ENCODE measurements at regions not wholly inside any gene's neighbourhood (a gene's known extent, or its start where the extent isn't known, plus 50 kb on each side); places are given as distances from the start of the nearest gene placed in this dataset.

DNA sequence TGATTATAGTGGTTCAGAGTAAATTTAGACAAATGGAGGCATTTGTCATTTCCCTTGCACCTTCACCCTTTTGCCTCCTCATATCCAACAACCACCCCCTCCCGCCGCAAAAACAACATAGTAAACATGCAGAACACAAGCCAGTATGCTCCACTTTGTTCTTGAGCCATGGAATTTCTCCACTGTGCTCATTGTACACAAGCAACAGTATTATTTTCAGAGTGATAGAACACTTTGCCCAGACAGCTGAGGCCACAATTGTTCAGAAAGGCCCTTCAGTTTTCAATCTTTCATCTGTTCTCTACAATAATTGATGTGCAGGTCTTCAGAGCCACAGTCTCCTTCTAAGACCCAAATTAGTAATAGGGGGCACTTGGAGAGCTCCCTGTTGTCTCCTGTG, 272.8 kb upstream of the SLC30A5 start:
- H3K4me3 ChIP-seq (ENCODE audit: low read depth, low read length): no peak overlapping the region
- H3K9ac ChIP-seq (ENCODE audit: low read length): no peak overlapping the region
- H3K9me3 ChIP-seq (ENCODE audit: control insufficient read depth, insufficient read depth, low read depth, low read length): no peaks in the 10 kb centered on the region
- no peaks in the 10 kb centered on the region for H3K27me3 ChIP-seq (ENCODE audit: control insufficient read depth, insufficient read depth, low read length)
- no peak overlapping the region for H3K27ac ChIP-seq (ENCODE audit: low read depth, low read length)
- no peaks in the 10 kb centered on the region for H3K36me3 ChIP-seq (ENCODE audit: control insufficient read depth, insufficient read depth, low read length)
- H3K4me1 ChIP-seq (ENCODE audit: control insufficient read depth, insufficient read depth, low read length): peaks cover 18% of the 10 kb centered on the region

DNA sequence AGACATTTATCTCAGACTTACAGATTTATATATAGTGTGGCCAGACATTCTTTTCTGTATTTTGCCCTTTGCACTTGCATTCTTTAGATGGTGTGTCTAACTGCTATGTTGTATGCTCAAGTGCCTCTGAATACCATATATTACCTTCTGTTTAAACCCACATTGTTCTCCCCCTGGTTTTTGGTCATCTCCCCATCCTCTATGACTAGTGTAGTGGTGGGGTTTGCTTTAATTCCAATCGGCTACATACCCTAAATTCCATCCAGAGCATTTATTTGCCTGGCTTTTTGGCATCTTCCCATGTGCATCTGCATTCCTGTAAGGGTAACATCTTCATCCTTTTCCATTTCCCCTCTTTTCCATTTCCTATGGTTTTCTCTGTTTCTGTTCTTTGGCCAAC, 271.0 kb upstream of the SLC30A5 start:
- Histone ChIP-seq H3K9me3 (ENCODE audit: control insufficient read depth, insufficient read depth, low read depth, low read length) (no peaks in the 10 kb centered on the region), H3K27me3 (ENCODE audit: control insufficient read depth, insufficient read depth, low read length) (no peaks in the 10 kb centered on the region), H3K4me3 (ENCODE audit: low read depth, low read length) (no peak overlapping the region), H3K9ac (ENCODE audit: low read length) (no peak overlapping the region), H3K4me1 (ENCODE audit: control insufficient read depth, insufficient read depth, low read length) (peaks cover 13% of the 10 kb centered on the region), H3K36me3 (ENCODE audit: control insufficient read depth, insufficient read depth, low read length) (no peaks in the 10 kb centered on the region), H3K27ac (ENCODE audit: low read depth, low read length) (no peak overlapping the region)

DNA sequence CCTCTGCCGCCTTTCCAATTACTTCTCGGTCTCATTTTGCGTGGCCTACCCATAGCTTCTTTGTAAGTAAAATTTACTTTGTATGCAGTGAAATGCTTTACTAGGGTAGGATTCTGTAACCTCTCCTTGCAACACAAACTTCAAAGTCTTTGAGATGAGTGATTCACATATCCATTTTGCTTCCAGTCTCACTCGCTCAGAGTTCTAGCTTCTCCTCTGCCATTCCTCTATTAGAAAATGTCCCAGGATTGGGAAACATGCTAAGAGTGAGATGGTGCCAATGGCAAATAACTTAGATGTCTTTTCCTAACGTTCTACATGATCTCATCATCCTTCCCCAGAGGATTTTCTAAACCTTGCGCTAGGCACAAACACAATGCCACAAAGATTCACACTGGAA, 270.5 kb upstream of the SLC30A5 start:
- Histone ChIP-seq H3K4me1 (ENCODE audit: control insufficient read depth, insufficient read depth, low read length) (peaks cover 8% of the 10 kb centered on the region), H3K27ac (ENCODE audit: low read depth, low read length) (no peak overlapping the region), H3K36me3 (ENCODE audit: control insufficient read depth, insufficient read depth, low read length) (no peaks in the 10 kb centered on the region), H3K4me3 (ENCODE audit: low read depth, low read length) (no peak overlapping the region), H3K9me3 (ENCODE audit: control insufficient read depth, insufficient read depth, low read depth, low read length) (no peaks in the 10 kb centered on the region), H3K27me3 (ENCODE audit: control insufficient read depth, insufficient read depth, low read length) (no peaks in the 10 kb centered on the region), H3K9ac (ENCODE audit: low read length) (no peak overlapping the region)

DNA sequence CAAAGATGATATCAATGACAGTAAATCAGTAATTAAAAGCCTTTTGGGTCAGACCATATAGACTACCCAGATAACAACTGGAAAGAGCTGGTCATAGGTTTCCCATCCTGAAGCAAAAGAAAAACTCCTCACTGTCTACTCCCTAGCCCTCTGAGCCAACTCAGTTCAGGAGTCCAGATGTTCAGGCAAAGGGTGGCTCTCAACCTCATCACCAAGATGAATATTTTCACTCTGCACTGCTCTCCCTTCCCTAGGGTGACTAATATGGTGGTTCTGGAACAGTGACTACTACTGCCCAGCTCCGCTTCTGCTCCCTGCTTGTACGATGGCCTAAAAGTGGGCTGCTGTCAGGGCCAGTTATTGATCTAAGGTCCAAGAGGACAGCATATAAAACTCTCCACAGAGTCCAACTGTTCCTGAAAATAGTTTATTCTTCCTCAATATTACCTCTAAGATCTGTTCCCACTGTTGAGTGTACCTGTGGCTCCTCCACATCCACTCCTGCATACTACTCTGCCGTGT, 263.4 kb upstream of the SLC30A5 start:
- Histone ChIP-seq H3K9ac (ENCODE audit: low read length) (no peak overlapping the region), H3K27ac (ENCODE audit: low read depth, low read length) (no peak overlapping the region), H3K4me1 (ENCODE audit: control insufficient read depth, insufficient read depth, low read length) (no peaks in the 10 kb centered on the region; the same call in 1 of the 2 replicates), H3K4me3 (ENCODE audit: low read depth, low read length) (no peak overlapping the region), H3K27me3 (ENCODE audit: control insufficient read depth, insufficient read depth, low read length) (no peaks in the 10 kb centered on the region), H3K9me3 (ENCODE audit: control insufficient read depth, insufficient read depth, low read depth, low read length) (no peaks in the 10 kb centered on the region), H3K36me3 (ENCODE audit: control insufficient read depth, insufficient read depth, low read length) (no peaks in the 10 kb centered on the region)

DNA sequence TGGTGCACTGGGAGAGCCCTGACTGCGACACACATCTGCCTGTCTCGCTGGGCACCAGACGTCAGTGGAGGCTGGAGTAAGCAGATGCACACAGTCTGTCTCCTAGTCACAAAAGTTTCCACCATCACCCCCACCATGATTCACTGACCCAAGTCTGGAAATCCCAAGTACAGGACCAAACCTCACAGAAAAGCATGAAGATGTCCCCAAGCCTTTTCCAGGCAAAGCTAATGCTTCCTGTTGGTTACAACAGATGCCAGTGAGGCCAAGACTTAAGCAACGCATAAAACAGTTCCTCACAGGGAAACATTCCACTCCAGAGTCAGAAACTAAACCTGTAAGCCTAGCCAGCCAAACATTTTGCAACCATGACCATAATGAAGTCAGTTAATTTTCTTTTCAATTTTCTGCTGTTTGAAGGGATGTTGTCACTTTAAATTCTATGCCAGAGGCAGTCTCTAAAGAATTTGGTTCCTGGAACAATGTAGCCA, 259.3 kb upstream of the SLC30A5 start:
- no peaks in the 10 kb centered on the region for H3K9me3 ChIP-seq (ENCODE audit: control insufficient read depth, insufficient read depth, low read depth, low read length)
- no peak overlapping the region for H3K9ac ChIP-seq (ENCODE audit: low read length)
- no peaks in the 10 kb centered on the region; the same call in 1 of the 2 replicates for H3K4me1 ChIP-seq (ENCODE audit: control insufficient read depth, insufficient read depth, low read length)
- H3K36me3 ChIP-seq (ENCODE audit: control insufficient read depth, insufficient read depth, low read length): no peaks in the 10 kb centered on the region
- no peak overlapping the region for H3K4me3 ChIP-seq (ENCODE audit: low read depth, low read length)
- no peak overlapping the region for H3K27ac ChIP-seq (ENCODE audit: low read depth, low read length)
- H3K27me3 ChIP-seq (ENCODE audit: control insufficient read depth, insufficient read depth, low read length): no peaks in the 10 kb centered on the region

DNA sequence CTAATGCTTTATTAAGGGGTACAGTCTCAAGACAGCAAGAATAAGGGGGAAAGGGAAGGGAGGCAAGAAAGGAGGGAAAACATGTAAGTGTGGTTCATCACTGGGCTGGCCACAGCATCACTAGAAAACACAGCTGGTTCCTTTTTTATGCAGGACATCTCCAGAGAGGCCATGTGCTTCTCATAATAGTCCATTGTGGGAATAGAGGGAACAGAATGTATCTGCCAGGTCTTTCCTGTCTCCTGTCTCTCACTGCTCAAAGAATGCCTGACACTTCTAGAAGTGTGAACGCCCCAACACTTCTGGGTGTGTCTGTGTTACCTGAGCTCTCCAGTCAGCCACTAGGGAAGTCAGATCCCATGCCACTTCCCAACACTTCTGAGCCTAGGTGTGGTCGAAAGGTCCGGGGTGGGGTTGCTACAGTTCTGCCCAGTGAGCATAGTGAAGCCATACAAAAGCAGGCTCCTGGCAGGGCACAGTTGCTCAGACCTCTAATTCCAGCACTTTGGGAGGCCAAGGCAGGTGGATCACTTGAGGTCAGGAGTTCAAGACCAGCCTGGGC, 255.6 kb upstream of the SLC30A5 start:
- Histone ChIP-seq H3K4me1 (ENCODE audit: control insufficient read depth, insufficient read depth, low read length) (no peaks in the 10 kb centered on the region; the same call in 1 of the 2 replicates), H3K36me3 (ENCODE audit: control insufficient read depth, insufficient read depth, low read length) (no peaks in the 10 kb centered on the region), H3K9me3 (ENCODE audit: control insufficient read depth, insufficient read depth, low read depth, low read length) (no peaks in the 10 kb centered on the region), H3K9ac (ENCODE audit: low read length) (no peak overlapping the region), H3K4me3 (ENCODE audit: low read depth, low read length) (no peak overlapping the region), H3K27ac (ENCODE audit: low read depth, low read length) (no peak overlapping the region), H3K27me3 (ENCODE audit: control insufficient read depth, insufficient read depth, low read length) (no peaks in the 10 kb centered on the region)

DNA sequence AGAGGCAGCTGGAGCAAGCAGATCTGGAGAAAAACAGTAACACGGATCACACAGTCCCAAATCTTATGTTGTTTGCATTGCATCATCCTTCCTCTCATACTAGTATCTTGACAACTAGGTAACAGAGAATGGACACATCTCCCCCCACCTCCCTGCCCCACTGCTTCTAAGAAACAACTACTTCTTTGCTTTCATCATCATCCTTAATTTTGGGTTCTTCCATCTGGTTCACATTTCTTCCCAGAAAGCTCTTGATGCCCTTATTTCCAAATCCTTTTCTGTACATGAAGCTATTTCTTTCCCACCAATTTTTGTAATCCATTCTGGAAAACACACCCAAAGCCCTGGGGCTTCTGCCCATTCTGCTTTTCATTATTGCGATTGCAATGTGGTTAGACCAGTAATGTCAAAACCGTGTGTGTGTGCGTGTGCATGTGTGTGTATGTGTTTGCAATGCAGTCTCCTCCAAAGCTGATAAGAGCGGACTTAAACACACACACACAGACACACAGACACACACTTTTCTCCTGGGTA, 254.7 kb upstream of the SLC30A5 start:
- Histone ChIP-seq H3K4me1 (ENCODE audit: control insufficient read depth, insufficient read depth, low read length) (no peaks in the 10 kb centered on the region; the same call in 1 of the 2 replicates), H3K27ac (ENCODE audit: low read depth, low read length) (no peak overlapping the region), H3K4me3 (ENCODE audit: low read depth, low read length) (no peak overlapping the region), H3K36me3 (ENCODE audit: control insufficient read depth, insufficient read depth, low read length) (no peaks in the 10 kb centered on the region), H3K9ac (ENCODE audit: low read length) (no peak overlapping the region), H3K9me3 (ENCODE audit: control insufficient read depth, insufficient read depth, low read depth, low read length) (no peaks in the 10 kb centered on the region), H3K27me3 (ENCODE audit: control insufficient read depth, insufficient read depth, low read length) (no peaks in the 10 kb centered on the region)

DNA sequence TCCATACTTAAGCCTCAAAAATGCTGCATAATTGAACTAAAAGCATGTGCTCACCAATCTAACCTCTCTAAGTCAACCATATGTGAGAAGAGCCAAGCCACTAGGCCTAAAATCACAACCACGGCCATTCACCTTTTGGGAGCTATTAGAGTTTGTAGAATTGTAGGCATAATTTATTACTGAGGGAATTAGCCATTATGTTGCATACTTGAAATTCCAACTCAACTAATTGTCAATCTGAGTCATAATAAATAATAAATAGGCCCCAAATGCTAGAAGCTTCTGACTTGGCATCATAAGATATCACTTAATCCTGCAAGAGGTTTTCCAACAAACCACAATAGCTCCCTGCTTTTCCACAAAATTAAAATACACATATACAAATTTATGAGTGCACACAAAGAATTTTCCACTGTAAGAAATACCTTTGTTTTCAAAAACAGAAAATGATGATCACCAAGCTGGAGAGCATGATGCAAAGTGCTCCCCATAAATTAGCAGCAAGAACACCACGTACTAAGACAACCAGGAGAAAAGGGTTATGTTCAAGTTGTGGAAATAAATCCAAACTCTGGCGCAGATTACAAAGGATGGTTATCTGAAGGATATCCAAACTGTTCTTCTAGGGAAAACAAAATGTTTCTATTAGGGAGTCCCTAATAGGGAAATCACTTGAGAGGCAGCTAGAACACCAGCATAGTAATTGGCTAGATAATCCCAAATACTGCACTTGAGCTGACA, 250.0 kb upstream of the SLC30A5 start:
- no peak overlapping the region for H3K27ac ChIP-seq (ENCODE audit: low read depth, low read length)

DNA sequence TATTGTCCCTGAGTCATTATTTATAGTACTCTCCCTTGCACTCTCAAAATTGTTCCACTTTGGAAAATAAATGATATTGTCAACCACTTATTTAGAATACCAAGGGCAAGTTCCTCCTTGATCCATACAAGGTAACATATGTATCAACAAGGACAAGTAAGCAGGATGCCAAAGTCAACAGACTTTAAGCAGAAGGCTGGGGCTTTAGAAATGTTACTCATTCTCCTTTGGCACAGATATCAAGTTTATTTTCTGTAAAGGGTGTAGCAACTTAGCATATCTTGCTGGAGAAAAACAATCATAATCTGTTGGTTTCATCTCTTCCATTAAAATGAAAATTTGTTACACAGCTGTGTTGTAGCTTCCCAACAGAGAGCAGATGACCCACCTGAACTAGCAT, 248.7 kb upstream of the SLC30A5 start:
- no peak overlapping the region for H3K27ac ChIP-seq (ENCODE audit: low read depth, low read length)
- no peaks in the 10 kb centered on the region for H3K27me3 ChIP-seq (ENCODE audit: control insufficient read depth, insufficient read depth, low read length)
- no peak overlapping the region for H3K4me3 ChIP-seq (ENCODE audit: low read depth, low read length)
- no peaks in the 10 kb centered on the region for H3K36me3 ChIP-seq (ENCODE audit: control insufficient read depth, insufficient read depth, low read length)
- peaks cover 3% of the 10 kb centered on the region; the same call in 1 of the 2 replicates for H3K4me1 ChIP-seq (ENCODE audit: control insufficient read depth, insufficient read depth, low read length)
- H3K9me3 ChIP-seq (ENCODE audit: control insufficient read depth, insufficient read depth, low read depth, low read length): no peaks in the 10 kb centered on the region
- H3K9ac ChIP-seq (ENCODE audit: low read length): no peak overlapping the region

More for the DNA sequence above, 250.0 kb upstream of the SLC30A5 start:
- Histone ChIP-seq H3K9ac (ENCODE audit: low read length) (no peak overlapping the region), H3K36me3 (ENCODE audit: control insufficient read depth, insufficient read depth, low read length) (no peaks in the 10 kb centered on the region), H3K9me3 (ENCODE audit: control insufficient read depth, insufficient read depth, low read depth, low read length) (no peaks in the 10 kb centered on the region), H3K4me1 (ENCODE audit: control insufficient read depth, insufficient read depth, low read length) (peaks cover 3% of the 10 kb centered on the region; the same call in 1 of the 2 replicates), H3K4me3 (ENCODE audit: low read depth, low read length) (no peak overlapping the region), H3K27me3 (ENCODE audit: control insufficient read depth, insufficient read depth, low read length) (no peaks in the 10 kb centered on the region)

DNA sequence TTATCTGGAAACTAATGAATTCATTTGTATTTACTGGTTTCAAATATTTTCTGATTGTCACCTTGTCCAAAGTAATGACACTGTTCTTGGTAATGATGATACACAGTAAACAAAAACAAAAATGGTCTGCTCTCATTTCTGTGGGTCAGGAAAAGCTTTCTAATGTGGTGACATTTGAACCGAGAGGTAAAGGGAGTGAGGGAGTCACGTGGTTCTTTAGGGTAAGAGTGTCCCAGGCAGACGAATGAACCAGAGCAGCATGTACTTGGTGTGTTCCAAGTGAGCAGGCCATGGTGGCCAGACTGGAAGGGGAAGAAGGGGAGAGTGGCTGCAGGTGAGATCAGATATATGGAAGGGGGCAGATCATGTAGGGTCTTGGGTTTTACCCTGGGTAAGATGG, 247.0 kb upstream of the SLC30A5 start:
- no peak overlapping the region for H3K9ac ChIP-seq (ENCODE audit: low read length)
- H3K9me3 ChIP-seq (ENCODE audit: control insufficient read depth, insufficient read depth, low read depth, low read length): no peaks in the 10 kb centered on the region
- H3K27ac ChIP-seq (ENCODE audit: low read depth, low read length): no peak overlapping the region
- no peaks in the 10 kb centered on the region for H3K36me3 ChIP-seq (ENCODE audit: control insufficient read depth, insufficient read depth, low read length)
- H3K4me3 ChIP-seq (ENCODE audit: low read depth, low read length): no peak overlapping the region
- H3K27me3 ChIP-seq (ENCODE audit: control insufficient read depth, insufficient read depth, low read length): no peaks in the 10 kb centered on the region
- H3K4me1 ChIP-seq (ENCODE audit: control insufficient read depth, insufficient read depth, low read length): peaks cover 3% of the 10 kb centered on the region; the same call in 1 of the 2 replicates

DNA sequence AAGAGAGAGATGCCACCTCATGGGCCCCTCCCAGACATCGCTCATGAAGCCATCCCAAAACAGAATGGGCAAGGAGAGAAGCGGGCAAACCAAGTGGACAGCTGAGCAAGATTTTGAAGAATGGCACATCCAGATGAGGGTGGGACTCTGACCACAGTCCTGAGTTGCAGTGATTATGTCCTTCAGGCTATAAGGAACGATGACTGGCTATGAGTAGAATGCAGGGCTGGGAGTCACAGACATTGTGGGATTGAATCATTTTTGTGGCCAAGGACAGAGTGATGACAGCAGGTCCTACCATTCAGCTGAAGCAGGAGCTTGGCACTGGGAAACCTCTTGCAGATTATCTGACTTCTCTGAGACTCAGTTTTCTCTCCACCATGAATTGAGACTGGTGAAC, 245.7 kb upstream of the SLC30A5 start:
- no peaks in the 10 kb centered on the region for H3K36me3 ChIP-seq (ENCODE audit: control insufficient read depth, insufficient read depth, low read length)
- H3K27me3 ChIP-seq (ENCODE audit: control insufficient read depth, insufficient read depth, low read length): no peaks in the 10 kb centered on the region
- no peak overlapping the region for H3K27ac ChIP-seq (ENCODE audit: low read depth, low read length)
- H3K4me3 ChIP-seq (ENCODE audit: low read depth, low read length): no peak overlapping the region
- no peaks in the 10 kb centered on the region for H3K9me3 ChIP-seq (ENCODE audit: control insufficient read depth, insufficient read depth, low read depth, low read length)
- no peak overlapping the region for H3K9ac ChIP-seq (ENCODE audit: low read length)
- peaks cover 3% of the 10 kb centered on the region; the same call in 1 of the 2 replicates for H3K4me1 ChIP-seq (ENCODE audit: control insufficient read depth, insufficient read depth, low read length)
